Upper lobe of left lung (tissue), 4 donors: ENCODE measurements at regions not wholly inside any gene's neighbourhood (a gene's known extent, or its start where the extent isn't known, plus 50 kb on each side); places are given as distances from the start of the nearest gene placed in this dataset.

Source experiments
- EP300 ChIP-seq, 4 donors: sonication (generic); formaldehyde crosslinking; IDR thresholded peaks; one replicate each; pipeline ENCODE4 v1.5.1; 2017; ENCODE audit warnings: antibody characterized with exemption in 4 of 4, control low read depth in 2 of 4
- POLR2A ChIP-seq, 4 donors: fragments of 450-650 bp; IDR thresholded peaks; one replicate each; pipeline ENCODE4 v1.5.1; 2016 to 2017; ENCODE audit warnings: antibody characterized with exemption in 4 of 4, mild to moderate bottlenecking in 2 of 4
- TF ChIP-seq, protein P1 (sequence below), 6 experiments: fragments of 450-650 bp in 4 of 6; fragments of 200-600 bp in 2 of 6; sonication (generic) in 2 of 6; IDR thresholded peaks; one replicate each; pipeline ENCODE4 v1.5.1; 2016 to 2019; ENCODE audit warnings: antibody characterized with exemption in 6 of 6

DNA sequence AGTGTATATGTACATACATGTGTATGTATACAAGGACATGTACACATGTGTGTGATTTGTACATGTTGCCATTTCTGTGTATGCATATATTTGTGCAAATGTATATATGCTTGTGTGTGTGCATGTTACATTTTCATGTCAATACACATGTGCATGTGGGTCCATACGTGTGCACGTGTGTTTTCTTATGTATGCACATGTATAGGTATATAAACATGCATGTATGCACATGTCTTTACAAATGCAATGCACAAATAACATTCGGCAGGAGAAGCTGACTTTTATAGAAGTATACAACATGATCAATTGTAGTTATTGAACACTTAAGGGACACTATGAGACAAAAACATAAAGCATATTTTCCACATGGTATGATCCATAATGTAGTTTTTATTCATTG lies 307.4 kb upstream of the SEMA3C start:
- TF ChIP-seq POLR2A (IDR thresholded peaks at IDR 0.05) (no peak), EP300 (IDR thresholded peaks at IDR 0.05) (no peak)
- TF ChIP-seq, protein P1, sequence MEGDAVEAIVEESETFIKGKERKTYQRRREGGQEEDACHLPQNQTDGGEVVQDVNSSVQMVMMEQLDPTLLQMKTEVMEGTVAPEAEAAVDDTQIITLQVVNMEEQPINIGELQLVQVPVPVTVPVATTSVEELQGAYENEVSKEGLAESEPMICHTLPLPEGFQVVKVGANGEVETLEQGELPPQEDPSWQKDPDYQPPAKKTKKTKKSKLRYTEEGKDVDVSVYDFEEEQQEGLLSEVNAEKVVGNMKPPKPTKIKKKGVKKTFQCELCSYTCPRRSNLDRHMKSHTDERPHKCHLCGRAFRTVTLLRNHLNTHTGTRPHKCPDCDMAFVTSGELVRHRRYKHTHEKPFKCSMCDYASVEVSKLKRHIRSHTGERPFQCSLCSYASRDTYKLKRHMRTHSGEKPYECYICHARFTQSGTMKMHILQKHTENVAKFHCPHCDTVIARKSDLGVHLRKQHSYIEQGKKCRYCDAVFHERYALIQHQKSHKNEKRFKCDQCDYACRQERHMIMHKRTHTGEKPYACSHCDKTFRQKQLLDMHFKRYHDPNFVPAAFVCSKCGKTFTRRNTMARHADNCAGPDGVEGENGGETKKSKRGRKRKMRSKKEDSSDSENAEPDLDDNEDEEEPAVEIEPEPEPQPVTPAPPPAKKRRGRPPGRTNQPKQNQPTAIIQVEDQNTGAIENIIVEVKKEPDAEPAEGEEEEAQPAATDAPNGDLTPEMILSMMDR (IDR thresholded peaks at IDR 0.05), result no peak
